ENCODE measurements at regions not wholly inside any gene's neighbourhood (a gene's known extent, or its start where the extent isn't known, plus 50 kb on each side); places are given as distances from the start of the nearest gene placed in this dataset.

- Histone ChIP-seq H3K27ac (replicated peaks) (no peak overlapping the region), H3K4me3 (replicated peaks; ENCODE audit: insufficient read depth, low read length) (no peak overlapping the region), H3K27me3 (ENCODE audit: insufficient read depth, poor library complexity, severe bottlenecking) (no peaks in the 10 kb centered on the region)
- DNase-seq (ENCODE audit: low read depth in 1 of 2, low spot score in 1 of 2), result no peak
- TF ChIP-seq CTCF (IDR thresholded peaks at IDR 0.05; ENCODE audit: insufficient read depth, low read length) (no peak), GABPA (IDR thresholded peaks at IDR 0.05; ENCODE audit: low read depth) (no peak), REST (IDR thresholded peaks at IDR 0.05; ENCODE audit: insufficient replicate concordance, low read depth) (no peak), SPI1 (IDR thresholded peaks at IDR 0.05; ENCODE audit: borderline replicate concordance, low read depth) (no peak), POLR2AphosphoS5 (IDR thresholded peaks at IDR 0.05; ENCODE audit: low read depth) (no peak)
Measured at GRCh38 chr1:79177844-79178243, 171.3 kb upstream of the ADGRL4 start.

GRCh38 chr1:79161077-79161476 lies 154.5 kb upstream of the ADGRL4 start:
- H3K27ac ChIP-seq (replicated peaks), result no peak overlapping the region
- H3K4me3 ChIP-seq (replicated peaks; ENCODE audit: insufficient read depth, low read length), result no peak overlapping the region
- TF ChIP-seq GABPA (IDR thresholded peaks at IDR 0.05; ENCODE audit: low read depth) (no peak), REST (IDR thresholded peaks at IDR 0.05; ENCODE audit: insufficient replicate concordance, low read depth) (no peak), CTCF (IDR thresholded peaks at IDR 0.05; ENCODE audit: insufficient read depth, low read length) (no peak), SPI1 (IDR thresholded peaks at IDR 0.05; ENCODE audit: borderline replicate concordance, low read depth) (no peak), POLR2AphosphoS5 (IDR thresholded peaks at IDR 0.05; ENCODE audit: low read depth) (no peak)
- DNase-seq (ENCODE audit: low read depth in 1 of 2, low spot score in 1 of 2), result no peak
- no peaks in the 10 kb centered on the region for H3K27me3 ChIP-seq (ENCODE audit: insufficient read depth, poor library complexity, severe bottlenecking)

- Histone ChIP-seq H3K4me3 (replicated peaks; ENCODE audit: insufficient read depth, low read length) (no peak overlapping the region), H3K27ac (replicated peaks) (no peak overlapping the region), H3K27me3 (ENCODE audit: insufficient read depth, poor library complexity, severe bottlenecking) (no peaks in the 10 kb centered on the region)
- no peak for DNase-seq (ENCODE audit: low read depth in 1 of 2, low spot score in 1 of 2)
- TF ChIP-seq POLR2AphosphoS5 (IDR thresholded peaks at IDR 0.05; ENCODE audit: low read depth), result no peak
- no peak for TF ChIP-seq CTCF (IDR thresholded peaks at IDR 0.05; ENCODE audit: insufficient read depth, low read length)
- no peak for TF ChIP-seq REST (IDR thresholded peaks at IDR 0.05; ENCODE audit: insufficient replicate concordance, low read depth)
- TF ChIP-seq SPI1 (IDR thresholded peaks at IDR 0.05; ENCODE audit: borderline replicate concordance, low read depth), result no peak
Measured at GRCh38 chr1:79155991-79156390, 149.5 kb upstream of the ADGRL4 start.
